ENCODE measurements at regions not wholly inside any gene's neighbourhood (a gene's known extent, or its start where the extent isn't known, plus 50 kb on each side); places are given as distances from the start of the nearest gene placed in this dataset.
"Not testable (repeated sequence)": the region's sequence is repeated elsewhere in the genome, so short reads cannot be mapped to it uniquely, and the experiment has no call there.

GRCh38 chr18:38494065-38494464, 928.5 kb upstream of the CELF4 start:
- no peak for ATAC-seq

GRCh38 chr18:38491195-38491594, 925.6 kb upstream of the CELF4 start:
- 91 to 96% (median 94%) methylated on average over 4 of the region's 4 CpGs for WGBS, 4 donors
- no peak for ATAC-seq
- intact Hi-C loops (cut with DNase I): no loop called here

More at GRCh38 chr18:38494065-38494464, 928.5 kb upstream of the CELF4 start:
- Histone ChIP-seq H3K4me3 (no peak overlapping the region), H3K27ac (no peak overlapping the region), H3K9me3 (no peaks in the 10 kb centered on the region), H3K36me3 (no peaks in the 10 kb centered on the region), H3K27me3 (no peaks in the 10 kb centered on the region), H3K4me1 (no peaks in the 10 kb centered on the region)
- WGBS, 4 donors: 11 to 37% (median 14%) methylated on average over 2 of the region's 2 CpGs
- DNase-seq: no peak
- intact Hi-C loops (cut with DNase I): no loop called here
- TF ChIP-seq POLR2A (IDR thresholded peaks at IDR 0.05) (no peak), CTCF (IDR thresholded peaks at IDR 0.05) (no peak)

GRCh38 chr18:38489721-38490120, 924.1 kb upstream of the CELF4 start:
- H3K27me3 ChIP-seq; H3K36me3 ChIP-seq; H3K4me3 ChIP-seq; DNase-seq; H3K27ac ChIP-seq; H3K9me3 ChIP-seq; intact Hi-C loops (cut with DNase I); ATAC-seq; H3K4me1 ChIP-seq: not testable (repeated sequence)
- 72 to 79% (median 73%) methylated on average over 8 of the region's 8 CpGs for WGBS, 4 donors

More at GRCh38 chr18:38491195-38491594, 925.6 kb upstream of the CELF4 start:
- H3K36me3 ChIP-seq: no peaks in the 10 kb centered on the region
- H3K27ac ChIP-seq: no peak overlapping the region
- no peak for DNase-seq
- no peaks in the 10 kb centered on the region for H3K4me1 ChIP-seq
- H3K27me3 ChIP-seq: no peaks in the 10 kb centered on the region
- TF ChIP-seq CTCF (IDR thresholded peaks at IDR 0.05) (no peak), POLR2A (IDR thresholded peaks at IDR 0.05) (no peak)
- H3K4me3 ChIP-seq: no peak overlapping the region
- H3K9me3 ChIP-seq: no peaks in the 10 kb centered on the region

- ATAC-seq (no peak), DNase-seq (no peak)
- intact Hi-C loops (cut with DNase I): no loop called here
- Histone ChIP-seq H3K4me1 (no peaks in the 10 kb centered on the region), H3K27ac (no peak overlapping the region), H3K9me3 (no peaks in the 10 kb centered on the region), H3K36me3 (no peaks in the 10 kb centered on the region), H3K27me3 (no peaks in the 10 kb centered on the region), H3K4me3 (no peak overlapping the region)
- 77 to 94% (median 81%) methylated on average over 2 of the region's 2 CpGs for WGBS, 4 donors
- TF ChIP-seq POLR2A (IDR thresholded peaks at IDR 0.05) (no peak), CTCF (IDR thresholded peaks at IDR 0.05) (no peak)
Observed at GRCh38 chr18:38487521-38487920, 921.9 kb upstream of the CELF4 start.

- H3K36me3 ChIP-seq: no peaks in the 10 kb centered on the region
- 62 to 70% (median 68%) methylated on average over 5 of the region's 5 CpGs for WGBS, 4 donors
- H3K27ac ChIP-seq: no peak overlapping the region
- no peaks in the 10 kb centered on the region for H3K4me1 ChIP-seq
- intact Hi-C loops (cut with DNase I): no loop called here
- DNase-seq (no peak), ATAC-seq (no peak)
- no peak for TF ChIP-seq CTCF (IDR thresholded peaks at IDR 0.05)
- TF ChIP-seq POLR2A (IDR thresholded peaks at IDR 0.05): no peak
- peaks cover 0 to 17% (median 3%) of the 10 kb centered on the region in 12 donors for H3K9me3 ChIP-seq
- H3K27me3 ChIP-seq: no peaks in the 10 kb centered on the region
- no peak overlapping the region for H3K4me3 ChIP-seq
Observed at GRCh38 chr18:38483326-38483725, 917.7 kb upstream of the CELF4 start.
